HepG2 (cell line): ENCODE measurements at regions not wholly inside any gene's neighbourhood (a gene's known extent, or its start where the extent isn't known, plus 50 kb on each side); places are given as distances from the start of the nearest gene placed in this dataset.

Experiments
- AGO1 ChIP-seq: fragments of 200-400 bp; formaldehyde crosslinking; IDR thresholded peaks from 2 replicates; pipeline ENCODE4 v1.6.1; 2017; ENCODE audit warnings: mild to moderate bottlenecking, low read depth, low read length, moderate library complexity; ENCODE audit not compliant: poor library complexity, severe bottlenecking
- AGO2 ChIP-seq: fragments of 200-400 bp; formaldehyde crosslinking; optimal IDR thresholded peaks from 2 replicates; pipeline ENCODE3; 2017; ENCODE audit warnings: mild to moderate bottlenecking, low read depth, low read length, moderate library complexity
- CEBPG ChIP-seq: IDR thresholded peaks from 2 replicates; pipeline ENCODE4 v1.6.1; 2016
- CTCF ChIP-seq: sonication (generic); formaldehyde crosslinking; IDR thresholded peaks from 2 replicates; pipeline ENCODE4 v1.5.0; 2020; ENCODE audit warnings: mild to moderate bottlenecking, missing genetic modification reagents, moderate library complexity
- ELF3 ChIP-seq: IDR thresholded peaks from 2 replicates; pipeline ENCODE4 v1.6.1; 2016; ENCODE audit warnings: missing genetic modification reagents, missing compliant biosample characterization
- GATA4 ChIP-seq: sonication (generic); IDR thresholded peaks from 2 replicates; pipeline ENCODE4 v1.6.1; 2016; ENCODE audit warnings: antibody characterized with exemption, low read depth, borderline replicate concordance
- HOXA5 ChIP-seq: sonication (generic); formaldehyde crosslinking; IDR thresholded peaks from 2 replicates; pipeline ENCODE4 v1.4.0; 2020; ENCODE audit warnings: missing genetic modification reagents
- MLXIP ChIP-seq: sonication (generic); formaldehyde crosslinking; IDR thresholded peaks from 2 replicates; pipeline ENCODE4 v1.9.0; 2021; ENCODE audit warnings: missing genetic modification reagents, borderline replicate concordance
- MTA1 ChIP-seq: sonication (generic); formaldehyde crosslinking; IDR thresholded peaks from 2 replicates; pipeline ENCODE4 v1.4.0; 2020; ENCODE audit warnings: missing genetic modification reagents, mild to moderate bottlenecking, borderline replicate concordance
- RARA ChIP-seq: IDR thresholded peaks from 2 replicates; pipeline ENCODE4 v1.6.1; 2016; ENCODE audit warnings: missing genetic modification reagents, missing compliant biosample characterization
- RBM39 ChIP-seq: fragments of 200-400 bp; formaldehyde crosslinking; IDR thresholded peaks from one replicate; pipeline ENCODE4 v1.6.1; 2018; ENCODE audit warnings: antibody characterized with exemption, mild to moderate bottlenecking, low read depth, low read length; ENCODE audit not compliant: poor library complexity, severe bottlenecking
- RXRA ChIP-seq: sonication (generic); formaldehyde crosslinking; IDR thresholded peaks from 2 replicates; pipeline ENCODE4 v1.5.1; 2020; ENCODE audit warnings: missing genetic modification reagents
- SMAD1 ChIP-seq: sonication (generic); formaldehyde crosslinking; IDR thresholded peaks from 2 replicates; pipeline ENCODE4 v1.4.0; 2020; ENCODE audit warnings: missing genetic modification reagents, low read depth, mild to moderate bottlenecking, borderline replicate concordance
- ZMYM4 ChIP-seq: sonication (generic); formaldehyde crosslinking; IDR thresholded peaks from 2 replicates; pipeline ENCODE4 v1.8.1; 2023; ENCODE audit warnings: mild to moderate bottlenecking, missing genetic modification reagents
- ZNF484 ChIP-seq: sonication (generic); formaldehyde crosslinking; IDR thresholded peaks from 2 replicates; pipeline ENCODE4 v1.5.1; 2020; ENCODE audit warnings: mild to moderate bottlenecking, low read depth, missing genetic modification reagents, borderline replicate concordance
- ZNF619 ChIP-seq: sonication (generic); formaldehyde crosslinking; IDR thresholded peaks from 2 replicates; pipeline ENCODE4 v1.4.0; 2020; ENCODE audit warnings: mild to moderate bottlenecking, missing genetic modification reagents
- TF ChIP-seq, protein P1 (sequence below): sonication (generic); formaldehyde crosslinking; IDR thresholded peaks from 2 replicates; pipeline ENCODE4 v1.5.0; 2020; ENCODE audit warnings: mild to moderate bottlenecking, missing genetic modification reagents
- TF ChIP-seq, protein P2 (sequence below): IDR thresholded peaks from 2 replicates; pipeline ENCODE4 v1.6.1; 2018; ENCODE audit warnings: missing genetic modification reagents

DNA sequence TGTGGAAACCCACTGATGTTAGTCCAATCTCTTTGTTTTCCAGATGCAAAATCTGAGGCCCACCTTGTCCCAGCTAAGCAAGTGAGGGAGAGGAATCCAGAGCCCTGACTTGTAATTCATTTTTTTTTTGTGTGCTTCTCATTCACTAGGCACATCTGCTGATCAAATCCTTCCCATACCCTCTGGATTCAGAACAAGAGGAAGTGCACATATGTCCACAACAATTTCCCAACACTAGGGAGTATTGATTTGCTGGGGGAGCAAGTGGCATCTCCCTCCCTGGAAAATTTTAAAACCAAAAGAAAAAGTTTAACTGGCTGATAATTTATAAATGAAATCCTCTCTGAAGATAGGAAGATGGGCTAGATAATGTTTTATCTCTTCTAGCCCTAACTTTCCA lies 94.6 kb upstream of the RFC3 start (continued):
- TF ChIP-seq ZNF484 (CRISPR knock-in tag) (no peak), ELF3 (CRISPR knock-in tag) (peak; percentile 77), HOXA5 (CRISPR knock-in tag) (0 out of 2 replicates have a peak, but pooled peaks have one; percentile 11), AGO1 (no peak), CEBPG (CRISPR knock-in tag) (peak; percentile 66; the same call in 1 of the 2 replicates), GATA4 (no peak), RXRA (CRISPR knock-in tag) (no peak), MTA1 (CRISPR knock-in tag) (no peak), ZMYM4 (peak; percentile 24; the same call in 1 of the 2 replicates), ZNF619 (CRISPR knock-in tag) (no peak), CTCF (CRISPR knock-in tag) (no peak), MLXIP (CRISPR knock-in tag) (no peak), RBM39 (no peak), SMAD1 (CRISPR knock-in tag) (no peak), AGO2 (no peak), RARA (CRISPR knock-in tag) (peak; percentile 36)
- TF ChIP-seq, protein P1, sequence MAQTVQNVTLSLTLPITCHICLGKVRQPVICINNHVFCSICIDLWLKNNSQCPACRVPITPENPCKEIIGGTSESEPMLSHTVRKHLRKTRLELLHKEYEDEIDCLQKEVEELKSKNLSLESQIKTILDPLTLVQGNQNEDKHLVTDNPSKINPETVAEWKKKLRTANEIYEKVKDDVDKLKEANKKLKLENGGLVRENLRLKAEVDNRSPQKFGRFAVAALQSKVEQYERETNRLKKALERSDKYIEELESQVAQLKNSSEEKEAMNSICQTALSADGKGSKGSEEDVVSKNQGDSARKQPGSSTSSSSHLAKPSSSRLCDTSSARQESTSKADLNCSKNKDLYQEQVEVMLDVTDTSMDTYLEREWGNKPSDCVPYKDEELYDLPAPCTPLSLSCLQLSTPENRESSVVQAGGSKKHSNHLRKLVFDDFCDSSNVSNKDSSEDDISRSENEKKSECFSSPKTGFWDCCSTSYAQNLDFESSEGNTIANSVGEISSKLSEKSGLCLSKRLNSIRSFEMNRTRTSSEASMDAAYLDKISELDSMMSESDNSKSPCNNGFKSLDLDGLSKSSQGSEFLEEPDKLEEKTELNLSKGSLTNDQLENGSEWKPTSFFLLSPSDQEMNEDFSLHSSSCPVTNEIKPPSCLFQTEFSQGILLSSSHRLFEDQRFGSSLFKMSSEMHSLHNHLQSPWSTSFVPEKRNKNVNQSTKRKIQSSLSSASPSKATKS (CRISPR knock-in tag) = no peak
- TF ChIP-seq, protein P2, sequence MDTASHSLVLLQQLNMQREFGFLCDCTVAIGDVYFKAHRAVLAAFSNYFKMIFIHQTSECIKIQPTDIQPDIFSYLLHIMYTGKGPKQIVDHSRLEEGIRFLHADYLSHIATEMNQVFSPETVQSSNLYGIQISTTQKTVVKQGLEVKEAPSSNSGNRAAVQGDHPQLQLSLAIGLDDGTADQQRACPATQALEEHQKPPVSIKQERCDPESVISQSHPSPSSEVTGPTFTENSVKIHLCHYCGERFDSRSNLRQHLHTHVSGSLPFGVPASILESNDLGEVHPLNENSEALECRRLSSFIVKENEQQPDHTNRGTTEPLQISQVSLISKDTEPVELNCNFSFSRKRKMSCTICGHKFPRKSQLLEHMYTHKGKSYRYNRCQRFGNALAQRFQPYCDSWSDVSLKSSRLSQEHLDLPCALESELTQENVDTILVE = no peak; the same call in 1 of the 2 replicates
